ENCODE measurements at regions not wholly inside any gene's neighbourhood (a gene's known extent, or its start where the extent isn't known, plus 50 kb on each side); places are given as distances from the start of the nearest gene placed in this dataset.

DNA sequence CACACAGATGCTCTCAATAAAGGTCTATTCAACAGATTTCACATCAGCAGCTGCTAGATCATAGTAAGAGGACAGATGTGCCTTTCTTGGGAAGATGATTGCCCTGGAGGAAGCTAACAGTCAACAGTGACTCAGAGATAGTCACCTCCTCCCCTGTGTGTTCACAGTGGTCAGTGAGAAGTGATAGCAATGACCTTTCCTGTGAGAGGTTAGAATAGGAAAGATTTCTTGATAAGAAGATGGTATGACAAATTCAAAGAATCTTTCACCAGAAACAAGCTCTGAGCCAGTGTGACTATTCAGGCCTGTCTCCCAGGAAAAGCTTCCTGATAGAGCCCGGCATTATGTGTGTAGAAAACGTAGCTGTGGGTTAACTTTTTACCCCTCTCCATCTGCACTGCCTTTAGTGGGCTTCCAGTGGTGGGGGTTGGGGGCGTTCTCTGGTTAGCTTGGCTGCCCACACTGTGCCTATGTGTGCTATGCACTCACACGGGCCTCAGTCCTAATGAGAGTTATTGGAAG, 66.4 kb upstream of the ARHGAP5 start:
- Mint-ChIP-seq H3K4me1 (peaks cover 10% of the 10 kb centered on the region), H3K9me3 (no peaks in the 10 kb centered on the region)

DNA sequence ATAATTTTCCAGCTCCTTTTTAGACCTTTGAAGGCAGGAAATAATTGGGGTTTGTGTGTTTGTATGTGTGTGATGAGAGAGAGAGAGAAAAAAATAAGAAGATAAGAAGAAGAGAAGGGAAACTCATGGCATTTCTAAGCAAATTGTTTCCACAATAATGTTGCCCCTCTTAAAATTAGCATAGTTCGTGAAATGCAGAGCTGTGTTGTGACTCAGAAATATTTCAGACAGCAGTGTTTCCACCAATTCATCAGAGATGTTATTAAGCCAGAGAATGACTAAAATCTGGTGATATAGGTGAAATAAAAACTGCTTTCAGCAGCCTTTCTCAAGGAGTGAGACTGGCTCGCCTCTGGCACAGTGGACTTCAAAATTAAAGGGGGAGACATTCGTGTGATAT, 65.9 kb upstream of the ARHGAP5 start:
- H3K4me1 Mint-ChIP-seq: peaks cover 10% of the 10 kb centered on the region
- H3K27me3 Mint-ChIP-seq: no peaks in the 10 kb centered on the region
- no peak for ATAC-seq (replicated peaks)
- no peaks in the 10 kb centered on the region for H3K36me3 Mint-ChIP-seq (ENCODE audit: low read depth)
- no peaks in the 10 kb centered on the region for H3K9me3 Mint-ChIP-seq
- H3K4me3 Mint-ChIP-seq: no peak overlapping the region
- no peak overlapping the region for H3K27ac Mint-ChIP-seq

More for the DNA sequence above, 66.4 kb upstream of the ARHGAP5 start:
- Mint-ChIP-seq H3K4me3 (no peak overlapping the region), H3K27me3 (no peaks in the 10 kb centered on the region), H3K36me3 (ENCODE audit: low read depth) (no peaks in the 10 kb centered on the region), H3K27ac (no peak overlapping the region)
- ATAC-seq (replicated peaks): peak; percentile 51

DNA sequence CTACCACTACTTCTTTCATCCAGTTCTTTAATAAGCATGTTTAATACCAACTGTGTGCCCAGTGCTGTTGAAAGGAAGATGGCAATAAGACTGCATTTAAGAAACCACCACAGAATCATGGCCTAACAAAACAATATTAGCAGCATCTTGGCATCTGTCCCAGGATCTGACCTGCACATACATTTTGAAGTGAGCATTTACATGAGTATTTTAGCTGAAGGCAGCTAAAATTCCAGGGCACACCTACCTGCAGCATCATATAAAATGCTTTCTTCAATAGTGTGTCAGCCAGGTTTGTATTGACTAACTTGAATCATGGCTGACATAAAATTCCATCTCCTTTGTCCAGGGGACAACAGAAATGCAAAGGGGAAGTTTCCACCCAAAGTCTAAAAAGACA, 65.0 kb upstream of the ARHGAP5 start:
- peaks cover 5% of the 10 kb centered on the region for H3K4me1 Mint-ChIP-seq
- H3K27ac Mint-ChIP-seq: no peak overlapping the region
- no peak overlapping the region for H3K4me3 Mint-ChIP-seq
- no peaks in the 10 kb centered on the region for H3K27me3 Mint-ChIP-seq
- ATAC-seq (replicated peaks): no peak
- H3K9me3 Mint-ChIP-seq: no peaks in the 10 kb centered on the region
- H3K36me3 Mint-ChIP-seq (ENCODE audit: low read depth): no peaks in the 10 kb centered on the region

DNA sequence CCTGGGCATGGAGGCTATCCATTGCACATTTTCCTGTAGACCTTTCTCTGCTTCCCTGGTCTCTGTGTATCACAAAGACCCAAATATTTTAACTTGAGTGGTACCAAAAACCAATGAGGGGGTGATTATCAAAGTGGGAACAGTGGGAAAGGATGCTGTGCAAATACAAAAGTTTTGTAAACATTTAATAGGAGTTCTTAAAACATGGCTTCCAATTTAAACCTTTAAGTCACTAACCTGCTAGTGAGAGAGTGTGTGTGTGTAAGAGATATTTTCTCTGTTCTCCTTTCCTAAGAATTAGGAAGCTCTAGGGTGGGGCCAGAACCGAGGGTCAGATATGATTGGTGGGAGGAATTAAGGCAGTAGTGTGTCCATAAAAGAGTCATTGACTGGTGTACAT, 64.5 kb upstream of the ARHGAP5 start:
- no peak for ATAC-seq (replicated peaks)
- H3K9me3 Mint-ChIP-seq: no peaks in the 10 kb centered on the region
- no peaks in the 10 kb centered on the region for H3K36me3 Mint-ChIP-seq (ENCODE audit: low read depth)
- H3K27me3 Mint-ChIP-seq: no peaks in the 10 kb centered on the region
- H3K4me1 Mint-ChIP-seq: peaks cover 5% of the 10 kb centered on the region
- H3K4me3 Mint-ChIP-seq: no peak overlapping the region
- no peak overlapping the region for H3K27ac Mint-ChIP-seq

DNA sequence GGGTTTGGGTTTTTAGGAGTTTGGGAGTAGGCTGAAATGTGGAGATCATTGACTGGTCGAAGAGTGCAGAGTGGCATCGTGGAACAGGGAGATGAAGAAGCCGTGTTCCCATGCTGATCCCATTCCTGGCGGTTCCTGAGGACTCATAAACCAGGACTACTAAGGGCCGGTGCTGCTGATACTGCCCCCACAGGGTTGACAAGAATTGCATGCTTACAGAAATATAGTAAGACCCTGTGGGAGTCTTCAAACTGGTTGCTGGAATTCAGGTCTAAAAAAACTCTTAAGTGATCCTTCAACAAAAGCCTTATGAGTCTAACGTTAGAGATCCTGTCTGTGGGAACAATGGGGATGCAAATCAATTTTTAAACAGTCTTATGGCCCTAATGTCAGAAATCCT, 64.0 kb upstream of the ARHGAP5 start:
- no peak overlapping the region for H3K4me3 Mint-ChIP-seq

DNA sequence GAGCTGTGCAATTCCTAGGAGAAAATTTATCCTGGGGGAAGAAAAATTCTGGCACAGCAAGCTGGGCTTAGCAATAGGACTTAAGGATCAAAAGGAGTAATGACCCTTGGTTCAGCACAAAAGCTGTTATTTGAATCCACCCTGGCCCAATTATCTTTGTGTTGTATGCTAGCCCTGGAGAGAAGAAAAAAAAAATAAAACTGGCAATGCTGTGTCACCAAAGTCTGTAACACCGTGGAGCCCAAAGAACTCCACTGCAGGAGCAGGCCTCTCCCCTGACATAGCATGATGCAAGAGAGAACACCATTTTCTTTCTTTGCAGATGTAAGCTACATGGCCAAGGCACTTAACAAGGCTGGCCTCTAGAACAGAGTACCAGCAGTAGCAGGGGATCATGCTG, 63.0 kb upstream of the ARHGAP5 start:
- Mint-ChIP-seq H3K27me3 (no peaks in the 10 kb centered on the region), H3K4me1 (no peaks in the 10 kb centered on the region), H3K27ac (no peak overlapping the region), H3K9me3 (no peaks in the 10 kb centered on the region), H3K36me3 (ENCODE audit: low read depth) (no peaks in the 10 kb centered on the region), H3K4me3 (no peak overlapping the region)
- ATAC-seq (replicated peaks): no peak

More for the DNA sequence above, 64.0 kb upstream of the ARHGAP5 start:
- no peak for ATAC-seq (replicated peaks)
- H3K36me3 Mint-ChIP-seq (ENCODE audit: low read depth): no peaks in the 10 kb centered on the region
- H3K27me3 Mint-ChIP-seq: no peaks in the 10 kb centered on the region
- no peaks in the 10 kb centered on the region for H3K9me3 Mint-ChIP-seq
- no peak overlapping the region for H3K27ac Mint-ChIP-seq
- peaks cover 2% of the 10 kb centered on the region for H3K4me1 Mint-ChIP-seq

DNA sequence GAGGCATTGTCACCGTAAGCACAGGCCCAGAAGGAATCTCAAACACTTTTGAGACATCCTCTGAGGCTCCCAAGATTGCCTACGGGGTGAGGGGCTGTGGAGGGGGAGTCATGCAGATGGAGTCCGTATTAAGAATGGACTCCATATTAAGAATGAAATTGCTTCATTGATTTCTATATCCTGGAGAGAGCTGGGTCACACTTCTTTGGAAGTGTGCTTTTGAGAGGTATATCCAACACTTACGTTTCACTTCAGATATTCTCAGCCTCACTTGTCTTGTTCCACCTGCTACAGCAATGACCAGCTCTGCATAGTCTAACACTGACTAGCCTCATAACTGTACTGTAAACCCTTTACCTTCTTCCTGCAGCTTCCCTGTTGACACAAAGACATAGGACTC, 62.6 kb upstream of the ARHGAP5 start:
- no peaks in the 10 kb centered on the region for H3K9me3 Mint-ChIP-seq
- H3K4me1 Mint-ChIP-seq: no peaks in the 10 kb centered on the region
- no peak overlapping the region for H3K4me3 Mint-ChIP-seq
- H3K27me3 Mint-ChIP-seq: no peaks in the 10 kb centered on the region
- no peaks in the 10 kb centered on the region for H3K36me3 Mint-ChIP-seq (ENCODE audit: low read depth)
- no peak overlapping the region for H3K27ac Mint-ChIP-seq
- ATAC-seq (replicated peaks): no peak

DNA sequence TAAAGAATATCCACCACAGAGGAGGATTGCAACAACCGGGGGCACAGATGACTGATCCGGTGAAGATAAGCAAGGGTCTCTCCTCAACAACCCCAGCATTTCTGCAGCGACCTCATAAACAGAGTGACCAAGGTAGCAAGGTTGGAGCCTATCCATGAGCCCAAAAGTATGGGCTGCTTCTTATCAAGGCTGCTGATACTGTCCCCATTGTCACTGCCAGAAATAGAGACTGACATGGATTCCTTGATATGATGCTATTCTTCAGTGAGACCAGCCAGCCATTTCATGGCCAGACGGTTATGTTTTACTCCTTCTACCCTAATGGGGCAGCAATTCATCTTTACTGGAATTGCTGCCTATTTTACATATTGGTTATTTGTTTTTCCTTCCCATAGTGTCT, 61.9 kb upstream of the ARHGAP5 start:
- H3K9me3 Mint-ChIP-seq: no peaks in the 10 kb centered on the region
- no peak for ATAC-seq (replicated peaks)
- no peak overlapping the region for H3K4me3 Mint-ChIP-seq
- no peaks in the 10 kb centered on the region for H3K4me1 Mint-ChIP-seq
- no peaks in the 10 kb centered on the region for H3K36me3 Mint-ChIP-seq (ENCODE audit: low read depth)
- no peak overlapping the region for H3K27ac Mint-ChIP-seq
- H3K27me3 Mint-ChIP-seq: no peaks in the 10 kb centered on the region

DNA sequence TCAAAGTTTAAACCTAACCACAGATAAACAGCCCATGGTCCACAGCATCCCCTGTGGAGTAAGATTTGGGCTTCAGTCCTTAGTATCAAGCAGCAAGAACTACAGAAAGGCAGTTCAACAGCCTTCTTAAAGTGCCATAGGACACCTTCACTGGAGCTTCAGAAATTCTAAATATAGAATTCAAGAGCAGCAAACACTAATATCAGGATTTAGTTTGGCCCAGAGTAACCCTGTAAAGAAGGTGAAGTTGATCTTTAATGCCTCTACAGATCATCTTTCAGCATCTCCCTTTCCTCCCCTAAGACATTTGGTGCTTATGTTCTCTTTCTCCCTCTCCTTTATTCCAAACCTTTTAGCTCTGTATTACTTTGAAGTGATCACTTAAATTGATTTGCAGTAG, 59.5 kb upstream of the ARHGAP5 start:
- no peaks in the 10 kb centered on the region for H3K27me3 Mint-ChIP-seq

DNA sequence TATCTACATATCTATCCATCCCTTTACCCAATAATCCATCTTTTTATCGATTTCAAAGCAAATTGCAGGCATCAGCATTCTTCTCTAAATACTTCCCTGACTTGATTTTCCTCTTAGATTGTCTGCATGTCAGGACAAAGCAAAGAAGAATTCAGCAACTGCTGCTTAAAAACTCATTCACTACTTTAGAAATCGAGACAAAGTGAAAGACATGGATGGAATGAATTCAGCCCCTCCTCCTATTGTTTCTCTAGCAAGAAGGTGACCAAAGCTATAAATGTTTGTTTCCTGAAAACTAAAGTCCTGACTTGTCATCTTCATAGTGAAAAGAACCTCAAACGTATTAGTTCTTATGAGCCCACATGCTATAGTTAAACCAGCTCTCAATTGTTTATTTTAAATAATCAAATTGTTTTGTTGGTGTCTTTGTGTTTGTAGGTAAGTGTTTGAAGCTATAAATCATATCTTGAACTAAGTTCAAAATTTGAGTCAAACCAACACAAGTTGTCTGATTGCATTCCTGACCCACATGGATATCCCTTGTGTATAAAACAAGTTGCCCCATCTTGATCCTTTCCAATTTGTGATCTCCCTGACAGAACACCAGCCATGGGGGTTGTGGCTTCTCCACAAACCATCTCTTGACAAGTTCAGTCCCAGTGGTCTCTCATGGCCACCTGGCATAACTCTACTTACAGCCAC, 58.6 kb upstream of the ARHGAP5 start:
- no peaks in the 10 kb centered on the region for H3K36me3 Mint-ChIP-seq (ENCODE audit: low read depth)
- no peaks in the 10 kb centered on the region for H3K27me3 Mint-ChIP-seq
- H3K4me1 Mint-ChIP-seq: no peaks in the 10 kb centered on the region
- H3K27ac Mint-ChIP-seq: no peak overlapping the region
- H3K9me3 Mint-ChIP-seq: no peaks in the 10 kb centered on the region
- H3K4me3 Mint-ChIP-seq: no peak overlapping the region
- ATAC-seq (replicated peaks): no peak

More for the DNA sequence above, 59.5 kb upstream of the ARHGAP5 start:
- no peak overlapping the region for H3K27ac Mint-ChIP-seq
- no peaks in the 10 kb centered on the region for H3K36me3 Mint-ChIP-seq (ENCODE audit: low read depth)
- H3K9me3 Mint-ChIP-seq: no peaks in the 10 kb centered on the region
- no peak for ATAC-seq (replicated peaks)
- no peaks in the 10 kb centered on the region for H3K4me1 Mint-ChIP-seq
- H3K4me3 Mint-ChIP-seq: no peak overlapping the region

DNA sequence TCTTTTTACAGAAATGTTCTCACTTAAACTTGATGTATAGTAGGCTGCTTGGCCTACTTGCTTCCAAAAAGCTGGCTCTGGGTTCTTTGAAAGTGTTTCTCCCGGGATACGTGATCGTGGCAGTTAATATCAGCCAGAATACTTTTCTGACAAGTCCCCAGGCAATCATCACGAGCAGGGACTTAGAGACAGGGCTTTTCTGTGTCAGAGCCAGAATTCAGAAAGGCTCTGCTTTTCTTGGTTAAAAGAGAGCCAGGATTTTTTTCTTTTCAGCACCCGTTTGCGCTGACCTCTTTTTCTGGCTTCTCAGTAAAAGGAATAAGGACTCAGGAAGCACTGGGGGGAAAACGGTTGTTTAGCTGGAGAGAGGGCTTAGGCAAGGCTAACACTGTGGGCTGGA, 57.8 kb upstream of the ARHGAP5 start:
- ATAC-seq (replicated peaks): no peak
- H3K36me3 Mint-ChIP-seq (ENCODE audit: low read depth): no peaks in the 10 kb centered on the region
- H3K9me3 Mint-ChIP-seq: no peaks in the 10 kb centered on the region
- no peaks in the 10 kb centered on the region for H3K4me1 Mint-ChIP-seq
- no peak overlapping the region for H3K4me3 Mint-ChIP-seq
- H3K27me3 Mint-ChIP-seq: no peaks in the 10 kb centered on the region
- no peak overlapping the region for H3K27ac Mint-ChIP-seq

DNA sequence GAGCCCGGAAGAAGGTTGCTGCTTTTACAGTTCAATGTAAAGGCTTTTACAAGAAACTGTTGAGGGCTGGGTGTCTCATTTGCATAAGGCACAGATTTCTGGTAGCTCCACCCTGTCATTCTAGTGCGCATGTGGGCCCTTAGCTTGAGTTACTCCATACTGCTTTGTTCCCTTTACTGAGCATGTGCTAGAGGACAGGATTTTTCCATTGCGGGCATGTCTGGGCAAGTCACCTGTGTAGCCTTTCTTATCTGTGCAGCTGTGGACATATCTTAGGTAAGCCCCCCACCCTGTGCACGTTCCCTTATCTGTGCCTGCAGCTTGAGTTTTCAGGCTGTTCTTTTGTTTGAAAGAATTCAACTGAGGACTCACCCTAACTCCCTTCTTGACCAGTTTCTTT, 56.2 kb upstream of the ARHGAP5 start:
- no peaks in the 10 kb centered on the region for H3K9me3 Mint-ChIP-seq
- H3K27ac Mint-ChIP-seq: peak overlapping the region; percentile 46
- no peaks in the 10 kb centered on the region for H3K36me3 Mint-ChIP-seq (ENCODE audit: low read depth)
- no peaks in the 10 kb centered on the region for H3K4me1 Mint-ChIP-seq
- no peak for ATAC-seq (replicated peaks)
- no peak overlapping the region for H3K4me3 Mint-ChIP-seq
- H3K27me3 Mint-ChIP-seq: no peaks in the 10 kb centered on the region

DNA sequence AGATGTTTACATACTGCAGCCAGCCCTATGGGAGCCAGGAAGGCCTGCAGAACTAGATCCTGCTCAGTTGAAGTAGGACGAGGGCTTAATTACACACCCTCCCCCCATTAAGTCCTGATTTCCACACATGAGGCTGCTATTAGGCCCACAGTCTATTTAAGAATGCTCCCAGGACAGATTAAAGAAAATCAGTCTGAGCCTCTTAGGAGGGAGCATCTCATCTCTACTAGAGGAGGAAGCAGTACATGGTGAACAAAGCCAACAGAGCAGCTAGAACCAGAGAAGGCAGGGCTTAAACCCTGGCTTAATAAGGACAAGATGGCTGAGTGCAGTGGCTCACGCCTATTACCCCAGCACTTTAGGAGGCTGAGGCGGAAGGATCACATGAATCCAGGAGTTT, 55.8 kb upstream of the ARHGAP5 start:
- H3K4me1 Mint-ChIP-seq: no peaks in the 10 kb centered on the region
- no peak overlapping the region for H3K4me3 Mint-ChIP-seq
- H3K9me3 Mint-ChIP-seq: no peaks in the 10 kb centered on the region
- H3K36me3 Mint-ChIP-seq (ENCODE audit: low read depth): no peaks in the 10 kb centered on the region
- no peak for ATAC-seq (replicated peaks)
- H3K27ac Mint-ChIP-seq: peak overlapping the region; percentile 46
- H3K27me3 Mint-ChIP-seq: peaks cover 3% of the 10 kb centered on the region

DNA sequence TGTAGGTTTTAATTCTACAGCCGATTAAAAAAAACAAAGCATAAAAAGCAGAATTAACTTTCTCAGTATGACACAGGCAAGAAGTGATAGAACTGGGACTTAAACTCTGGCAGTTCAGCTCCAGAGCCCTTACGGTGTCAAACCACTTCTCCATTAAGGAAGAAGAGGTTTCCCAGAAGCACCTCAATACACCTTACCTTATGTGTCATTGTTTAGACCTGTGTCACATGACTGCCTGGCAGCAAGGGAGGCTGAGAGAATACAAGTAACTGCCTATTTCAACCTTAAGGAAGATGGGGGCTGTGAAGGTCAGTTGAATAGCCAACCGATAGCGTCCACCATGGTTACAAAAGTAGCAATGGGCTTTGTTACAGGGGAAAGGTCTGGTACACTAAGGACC, 54.6 kb upstream of the ARHGAP5 start:
- ATAC-seq (replicated peaks): no peak
- Mint-ChIP-seq H3K4me3 (no peak overlapping the region), H3K36me3 (ENCODE audit: low read depth) (no peaks in the 10 kb centered on the region), H3K27me3 (peaks cover 6% of the 10 kb centered on the region), H3K4me1 (no peaks in the 10 kb centered on the region), H3K9me3 (no peaks in the 10 kb centered on the region), H3K27ac (no peak overlapping the region)

DNA sequence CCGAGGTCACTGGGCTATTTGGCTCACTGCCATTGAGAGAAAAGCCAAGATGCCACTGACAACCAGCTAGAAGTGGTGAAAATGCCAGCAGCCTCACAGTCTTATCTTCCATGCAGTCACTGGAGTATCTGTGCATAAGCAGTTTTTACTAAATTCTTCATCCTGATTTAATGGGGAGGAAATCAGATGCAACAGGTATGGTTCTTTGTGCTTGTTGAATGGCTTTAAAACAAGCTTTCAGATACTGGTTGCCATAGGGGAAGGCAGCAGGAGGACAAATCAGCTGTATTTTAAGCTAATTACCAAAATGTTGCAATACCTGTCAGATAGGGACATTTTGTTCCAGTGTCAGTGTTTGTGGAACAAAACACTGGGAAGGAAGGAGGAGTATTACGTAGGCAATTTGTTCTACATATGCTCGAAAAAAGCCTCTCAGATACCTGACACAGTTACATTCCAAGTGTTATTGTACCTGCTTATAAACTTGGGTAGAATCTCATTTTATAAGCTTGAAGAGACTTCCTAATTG, 54.1 kb upstream of the ARHGAP5 start:
- Mint-ChIP-seq H3K27me3 (peaks cover 6% of the 10 kb centered on the region), H3K27ac (no peak overlapping the region), H3K36me3 (ENCODE audit: low read depth) (no peaks in the 10 kb centered on the region), H3K4me1 (no peaks in the 10 kb centered on the region), H3K9me3 (no peaks in the 10 kb centered on the region), H3K4me3 (no peak overlapping the region)
- no peak for ATAC-seq (replicated peaks)
